ENCODE measurements at regions not wholly inside any gene's neighbourhood (a gene's known extent, or its start where the extent isn't known, plus 50 kb on each side); places are given as distances from the start of the nearest gene placed in this dataset.

GRCh38 chr5:120960510-120960909 is 496.4 kb downstream of the PRR16 start:
- TF ChIP-seq, protein P1, sequence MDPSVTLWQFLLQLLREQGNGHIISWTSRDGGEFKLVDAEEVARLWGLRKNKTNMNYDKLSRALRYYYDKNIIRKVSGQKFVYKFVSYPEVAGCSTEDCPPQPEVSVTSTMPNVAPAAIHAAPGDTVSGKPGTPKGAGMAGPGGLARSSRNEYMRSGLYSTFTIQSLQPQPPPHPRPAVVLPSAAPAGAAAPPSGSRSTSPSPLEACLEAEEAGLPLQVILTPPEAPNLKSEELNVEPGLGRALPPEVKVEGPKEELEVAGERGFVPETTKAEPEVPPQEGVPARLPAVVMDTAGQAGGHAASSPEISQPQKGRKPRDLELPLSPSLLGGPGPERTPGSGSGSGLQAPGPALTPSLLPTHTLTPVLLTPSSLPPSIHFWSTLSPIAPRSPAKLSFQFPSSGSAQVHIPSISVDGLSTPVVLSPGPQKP (IDR thresholded peaks at IDR 0.05; ENCODE audit: borderline replicate concordance, low read depth, low read length): no peak
- no peak for TF ChIP-seq MAFK (IDR thresholded peaks at IDR 0.05; ENCODE audit: low read depth, low read length)
- no peak for TF ChIP-seq RAD21 (IDR thresholded peaks at IDR 0.05; ENCODE audit: low read length)
- TF ChIP-seq CHD1 (IDR thresholded peaks at IDR 0.05; ENCODE audit: low read depth, low read length): no peak
- TF ChIP-seq CEBPB (IDR thresholded peaks at IDR 0.05; ENCODE audit: low read depth, low read length): no peak
- TF ChIP-seq RCOR1 (IDR thresholded peaks at IDR 0.05; ENCODE audit: insufficient replicate concordance, low read length): no peak
- TF ChIP-seq MXI1 (IDR thresholded peaks at IDR 0.05; ENCODE audit: borderline replicate concordance, low read depth, low read length): no peak
- TF ChIP-seq RFX5 (IDR thresholded peaks at IDR 0.05; ENCODE audit: low read depth, low read length): no peak
- no peak for TF ChIP-seq MAZ (IDR thresholded peaks at IDR 0.05; ENCODE audit: borderline replicate concordance, low read depth, low read length)
- no peak for TF ChIP-seq NFE2L2 (IDR thresholded peaks at IDR 0.05; ENCODE audit: low read depth, low read length)
- no peak for TF ChIP-seq SMC3 (IDR thresholded peaks at IDR 0.05; ENCODE audit: low read depth, low read length)
- TF ChIP-seq BHLHE40 (IDR thresholded peaks at IDR 0.05; ENCODE audit: low read depth, low read length): no peak
- TF ChIP-seq, protein P2, sequence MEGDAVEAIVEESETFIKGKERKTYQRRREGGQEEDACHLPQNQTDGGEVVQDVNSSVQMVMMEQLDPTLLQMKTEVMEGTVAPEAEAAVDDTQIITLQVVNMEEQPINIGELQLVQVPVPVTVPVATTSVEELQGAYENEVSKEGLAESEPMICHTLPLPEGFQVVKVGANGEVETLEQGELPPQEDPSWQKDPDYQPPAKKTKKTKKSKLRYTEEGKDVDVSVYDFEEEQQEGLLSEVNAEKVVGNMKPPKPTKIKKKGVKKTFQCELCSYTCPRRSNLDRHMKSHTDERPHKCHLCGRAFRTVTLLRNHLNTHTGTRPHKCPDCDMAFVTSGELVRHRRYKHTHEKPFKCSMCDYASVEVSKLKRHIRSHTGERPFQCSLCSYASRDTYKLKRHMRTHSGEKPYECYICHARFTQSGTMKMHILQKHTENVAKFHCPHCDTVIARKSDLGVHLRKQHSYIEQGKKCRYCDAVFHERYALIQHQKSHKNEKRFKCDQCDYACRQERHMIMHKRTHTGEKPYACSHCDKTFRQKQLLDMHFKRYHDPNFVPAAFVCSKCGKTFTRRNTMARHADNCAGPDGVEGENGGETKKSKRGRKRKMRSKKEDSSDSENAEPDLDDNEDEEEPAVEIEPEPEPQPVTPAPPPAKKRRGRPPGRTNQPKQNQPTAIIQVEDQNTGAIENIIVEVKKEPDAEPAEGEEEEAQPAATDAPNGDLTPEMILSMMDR (conservative IDR thresholded peaks at IDR 0.05; ENCODE audit: low read depth, low read length): no peak
- TF ChIP-seq USF2 (IDR thresholded peaks at IDR 0.05; ENCODE audit: low read depth, low read length): no peak
- no peak for TF ChIP-seq FOS (IDR thresholded peaks at IDR 0.05; ENCODE audit: low read depth, low read length)
- no peak for TF ChIP-seq POLR2A (IDR thresholded peaks at IDR 0.05; ENCODE audit: low read depth, low read length)
- CTCF ChIA-PET: no interaction called here
- no TSS peak for BruUV-seq (replicated peaks)

More at GRCh38 chr5:120960510-120960909, 496.4 kb downstream of the PRR16 start:
- no peak for DNase-seq
- Histone ChIP-seq H3K4me3 (ENCODE audit: insufficient read depth, low read depth, low read length) (no peak overlapping the region), H2AFZ (replicated peaks; ENCODE audit: low read length, poor library complexity) (no peak overlapping the region), H3K9ac (ENCODE audit: low read depth, low read length) (no peak overlapping the region), H4K5ac (ENCODE audit: low read depth, low read length) (no peak overlapping the region), H4K20me1 (ENCODE audit: insufficient read depth, low read length) (no peaks in the 10 kb centered on the region), H4K8ac (ENCODE audit: low read depth in 2 of 2, low read length in 2 of 2) (no peak overlapping the region), H2AK5ac (ENCODE audit: low read depth, low read length) (no peak overlapping the region), H2BK120ac (ENCODE audit: low read depth, low read length) (no peak overlapping the region), H3K36me3 (ENCODE audit: control insufficient read depth, insufficient read depth, low read length) (no peaks in the 10 kb centered on the region), H3K9me1 (ENCODE audit: insufficient read depth, low read length) (no peaks in the 10 kb centered on the region), H4K91ac (ENCODE audit: insufficient read depth, low read depth, low read length) (no peak overlapping the region), H3K4me1 (ENCODE audit: control insufficient read depth, insufficient read depth, low read length) (no peaks in the 10 kb centered on the region), H3K18ac (ENCODE audit: low read depth, low read length) (no peak overlapping the region), H3K56ac (ENCODE audit: extremely low read depth, insufficient read depth, low read length) (no peak overlapping the region), H2BK5ac (ENCODE audit: low read depth, low read length, poor library complexity, severe bottlenecking) (no peak overlapping the region), H3K4me2 (ENCODE audit: low read depth, low read length) (no peak overlapping the region), H2BK15ac (ENCODE audit: low read depth, low read length) (no peak overlapping the region), H3K9me3 (ENCODE audit: control insufficient read depth, insufficient read depth, low read length) (no peaks in the 10 kb centered on the region), H3K27me3 (ENCODE audit: control insufficient read depth, insufficient read depth, low read length) (no peaks in the 10 kb centered on the region), H3K14ac (replicated peaks; ENCODE audit: low read depth, low read length) (no peak overlapping the region), H3K27ac (ENCODE audit: insufficient read depth, low read length) (no peak overlapping the region), H3K4ac (ENCODE audit: low read depth, low read length) (no peak overlapping the region), H3K23ac (ENCODE audit: low read depth, low read length) (no peak overlapping the region), H3K79me1 (ENCODE audit: low read depth in 1 of 2, low read length in 2 of 2) (no peaks in the 10 kb centered on the region), H2AK9ac (replicated peaks; ENCODE audit: low read depth, low read length, poor library complexity) (no peak overlapping the region), H2BK20ac (ENCODE audit: low read depth, low read length) (no peak overlapping the region)
- POLR2A ChIA-PET (ENCODE audit: unreplicated experiment): no interaction called here
- in situ Hi-C loops (cut with MboI; ENCODE audit: low sequenced_read_pairs) (no loop called here), dilution Hi-C loops (cut with HindIII; ENCODE audit: low sequenced_read_pairs, unreplicated experiment) (no loop called here), intact Hi-C loops (cut with micrococcal nuclease) (no loop called here)
- 63% methylated on average over 1 of the region's 1 CpG; no CpG with 5 or more reads in 1 of the 2 experiments for WGBS, 2 experiments (ENCODE audit: extremely low coverage in 2 of 2, insufficient read length in 1 of 2)
- no peak for ATAC-seq (ENCODE audit: low read depth)

All from IMR-90 (cell line).